ENCODE measurements at regions not wholly inside any gene's neighbourhood (a gene's known extent, or its start where the extent isn't known, plus 50 kb on each side); places are given as distances from the start of the nearest gene placed in this dataset.

DNA sequence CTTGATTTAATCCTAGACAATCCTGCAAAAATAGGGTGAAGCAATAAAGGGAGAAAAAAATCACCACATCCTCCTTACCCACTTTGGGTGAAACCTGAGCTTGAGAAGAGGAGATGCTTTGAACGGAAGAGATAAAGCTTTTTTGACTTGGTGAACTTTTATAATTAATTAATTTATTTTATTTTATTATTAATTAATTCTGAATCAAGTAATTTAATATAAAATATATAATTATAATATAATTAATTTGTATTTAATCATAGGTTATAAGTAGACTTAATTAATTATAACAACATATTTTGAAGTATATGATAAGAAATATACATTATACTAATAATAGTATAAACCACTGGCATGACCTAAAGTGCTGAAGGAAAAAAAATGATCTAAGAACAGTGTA lies 2164.8 kb downstream of the LRRC4C start:
- H3K4me1 ChIP-seq (ENCODE audit: low read depth) = no peaks in the 10 kb centered on the region
- no peak overlapping the region for H3K4me3 ChIP-seq
- TF ChIP-seq, protein P1, sequence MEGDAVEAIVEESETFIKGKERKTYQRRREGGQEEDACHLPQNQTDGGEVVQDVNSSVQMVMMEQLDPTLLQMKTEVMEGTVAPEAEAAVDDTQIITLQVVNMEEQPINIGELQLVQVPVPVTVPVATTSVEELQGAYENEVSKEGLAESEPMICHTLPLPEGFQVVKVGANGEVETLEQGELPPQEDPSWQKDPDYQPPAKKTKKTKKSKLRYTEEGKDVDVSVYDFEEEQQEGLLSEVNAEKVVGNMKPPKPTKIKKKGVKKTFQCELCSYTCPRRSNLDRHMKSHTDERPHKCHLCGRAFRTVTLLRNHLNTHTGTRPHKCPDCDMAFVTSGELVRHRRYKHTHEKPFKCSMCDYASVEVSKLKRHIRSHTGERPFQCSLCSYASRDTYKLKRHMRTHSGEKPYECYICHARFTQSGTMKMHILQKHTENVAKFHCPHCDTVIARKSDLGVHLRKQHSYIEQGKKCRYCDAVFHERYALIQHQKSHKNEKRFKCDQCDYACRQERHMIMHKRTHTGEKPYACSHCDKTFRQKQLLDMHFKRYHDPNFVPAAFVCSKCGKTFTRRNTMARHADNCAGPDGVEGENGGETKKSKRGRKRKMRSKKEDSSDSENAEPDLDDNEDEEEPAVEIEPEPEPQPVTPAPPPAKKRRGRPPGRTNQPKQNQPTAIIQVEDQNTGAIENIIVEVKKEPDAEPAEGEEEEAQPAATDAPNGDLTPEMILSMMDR (IDR thresholded peaks at IDR 0.05; ENCODE audit: low read depth, low read length) = no peak
- H3K9me3 ChIP-seq (ENCODE audit: low read depth) = no peaks in the 10 kb centered on the region
- no peaks in the 10 kb centered on the region for H3K27me3 ChIP-seq
- no peaks in the 10 kb centered on the region for H3K36me3 ChIP-seq
- no peak for DNase-seq (ENCODE audit: low read depth in 1 of 2, low spot score in 1 of 2)
- H3K27ac ChIP-seq = no peak overlapping the region

DNA sequence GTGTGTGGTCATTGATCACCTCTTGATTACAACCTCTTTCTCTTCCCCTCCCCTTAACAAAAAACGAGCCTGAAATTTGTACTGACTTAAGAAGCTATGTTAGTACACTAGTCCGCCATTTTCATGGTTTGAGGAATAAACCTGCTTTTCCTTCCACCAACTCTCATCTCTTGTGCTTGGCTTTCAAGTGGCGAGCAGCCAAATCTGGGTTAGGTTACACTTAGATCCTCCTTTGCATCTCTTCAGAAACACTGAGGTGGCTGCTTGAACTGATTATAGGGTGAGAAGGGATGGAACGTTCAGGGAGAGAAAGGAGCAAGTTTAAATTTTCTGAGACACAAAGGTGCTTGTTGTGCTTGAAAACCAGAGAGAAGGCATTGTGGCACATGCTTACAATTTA lies 2171.4 kb downstream of the LRRC4C start:
- no peaks in the 10 kb centered on the region for H3K27me3 ChIP-seq
- TF ChIP-seq, protein P1 (IDR thresholded peaks at IDR 0.05; ENCODE audit: low read depth, low read length) = no peak
- DNase-seq (ENCODE audit: low read depth in 1 of 2, low spot score in 1 of 2) = no peak
- H3K36me3 ChIP-seq = no peaks in the 10 kb centered on the region
- no peaks in the 10 kb centered on the region for H3K9me3 ChIP-seq (ENCODE audit: low read depth)
- no peak overlapping the region for H3K27ac ChIP-seq
- no peaks in the 10 kb centered on the region for H3K4me1 ChIP-seq (ENCODE audit: low read depth)
- H3K4me3 ChIP-seq = no peak overlapping the region

DNA sequence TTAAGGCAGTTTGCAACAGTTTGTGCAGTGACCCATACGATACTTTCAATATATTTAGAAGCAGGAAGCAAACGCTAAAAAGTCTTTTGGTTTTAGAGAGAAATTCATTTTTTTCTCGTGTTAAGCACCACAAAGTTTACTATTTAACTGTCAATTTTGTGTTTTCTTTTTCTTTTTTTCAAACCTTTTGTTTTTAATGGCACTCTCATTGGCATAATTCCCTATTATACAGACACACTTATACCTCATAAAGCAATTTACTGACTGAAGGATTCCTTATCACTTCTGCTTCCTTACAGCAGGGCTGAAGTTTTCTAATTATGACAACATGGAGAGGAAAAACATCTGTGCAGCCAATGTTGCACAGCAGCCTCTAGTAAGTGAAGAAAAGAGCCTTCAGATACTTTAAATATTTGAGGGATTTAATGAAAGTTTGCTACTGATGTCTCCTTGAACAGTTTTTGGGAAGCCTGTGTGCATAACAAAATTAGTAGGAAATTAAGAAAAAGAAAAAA lies 2191.2 kb downstream of the LRRC4C start:
- Histone ChIP-seq H3K36me3 (no peaks in the 10 kb centered on the region), H3K9me3 (ENCODE audit: low read depth) (no peaks in the 10 kb centered on the region), H3K4me1 (ENCODE audit: low read depth) (no peaks in the 10 kb centered on the region), H3K4me3 (no peak overlapping the region), H3K27me3 (no peaks in the 10 kb centered on the region), H3K27ac (no peak overlapping the region)
- DNase-seq (ENCODE audit: low read depth in 1 of 2, low spot score in 1 of 2) = no peak
- TF ChIP-seq, protein P1 (IDR thresholded peaks at IDR 0.05; ENCODE audit: low read depth, low read length) = no peak

DNA sequence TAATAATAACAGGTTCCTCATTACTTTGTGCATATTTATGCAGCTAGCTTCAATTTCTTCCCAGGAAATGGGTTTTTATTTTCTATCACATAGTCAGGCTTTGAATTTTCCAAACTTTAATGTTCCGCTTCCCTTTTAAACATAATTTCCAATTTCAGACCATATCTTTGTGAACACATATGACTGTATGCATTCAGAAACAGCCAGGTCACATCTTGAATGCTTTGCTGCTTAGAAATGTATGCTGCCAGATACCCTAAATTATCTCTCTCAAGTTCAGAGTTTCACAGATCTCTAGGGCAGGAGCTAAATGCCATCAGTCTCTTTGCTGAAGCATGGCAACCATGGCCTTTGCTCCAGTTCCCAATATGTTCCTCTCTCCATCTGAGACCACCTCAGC lies 2203.8 kb downstream of the LRRC4C start:
- TF ChIP-seq, protein P1 (IDR thresholded peaks at IDR 0.05; ENCODE audit: low read depth, low read length) = no peak
- Histone ChIP-seq H3K4me3 (no peak overlapping the region), H3K27me3 (no peaks in the 10 kb centered on the region)

DNA sequence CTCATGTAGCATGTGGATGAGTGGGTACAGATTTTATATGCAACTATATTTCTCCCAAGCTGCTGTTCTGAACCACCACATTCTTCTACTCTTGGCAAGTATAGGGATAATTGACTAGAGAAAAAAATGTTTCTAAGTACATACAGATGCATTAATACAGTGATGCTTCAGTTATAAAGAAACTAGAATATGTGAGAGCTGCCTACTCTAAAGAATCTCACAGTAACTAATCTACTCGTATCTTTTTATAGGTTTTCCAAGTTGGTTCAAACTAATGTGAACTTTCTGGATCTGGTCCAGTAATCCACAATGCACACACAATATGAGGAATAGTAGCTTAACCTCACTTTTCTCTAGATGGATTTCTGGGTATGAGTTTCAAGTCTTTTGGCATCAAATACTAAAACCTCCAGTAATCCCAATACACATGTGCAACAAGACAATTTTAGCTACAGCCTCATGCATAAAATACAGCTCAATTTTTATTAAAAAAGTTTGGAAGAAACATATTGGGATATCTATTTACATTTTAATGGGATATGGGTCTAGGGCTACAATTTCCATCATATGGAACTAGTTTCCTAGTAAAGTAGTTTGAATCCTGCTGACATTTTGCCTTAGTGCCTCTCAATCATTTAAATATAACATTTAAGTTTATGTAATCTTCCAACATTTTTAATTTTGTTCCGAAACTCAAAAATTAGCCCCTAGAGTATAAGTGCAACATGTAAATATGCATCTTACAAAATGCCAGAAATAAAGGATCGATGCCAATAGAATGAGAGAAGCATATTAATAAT lies 2209.7 kb downstream of the LRRC4C start:
- no peaks in the 10 kb centered on the region for H3K36me3 ChIP-seq
- no peak overlapping the region for H3K4me3 ChIP-seq
- H3K4me1 ChIP-seq (ENCODE audit: low read depth) = no peaks in the 10 kb centered on the region
- DNase-seq (ENCODE audit: low read depth in 1 of 2, low spot score in 1 of 2) = no peak
- H3K27me3 ChIP-seq = no peaks in the 10 kb centered on the region
- H3K9me3 ChIP-seq (ENCODE audit: low read depth) = no peaks in the 10 kb centered on the region
- TF ChIP-seq, protein P1 (IDR thresholded peaks at IDR 0.05; ENCODE audit: low read depth, low read length) = no peak
- no peak overlapping the region for H3K27ac ChIP-seq

More for the DNA sequence above, 2203.8 kb downstream of the LRRC4C start:
- no peaks in the 10 kb centered on the region for H3K9me3 ChIP-seq (ENCODE audit: low read depth)
- no peaks in the 10 kb centered on the region for H3K4me1 ChIP-seq (ENCODE audit: low read depth)
- no peak overlapping the region for H3K27ac ChIP-seq
- DNase-seq (ENCODE audit: low read depth in 1 of 2, low spot score in 1 of 2) = no peak
- H3K36me3 ChIP-seq = no peaks in the 10 kb centered on the region
